ENCODE measurements at regions not wholly inside any gene's neighbourhood (a gene's known extent, or its start where the extent isn't known, plus 50 kb on each side); places are given as distances from the start of the nearest gene placed in this dataset.

DNA sequence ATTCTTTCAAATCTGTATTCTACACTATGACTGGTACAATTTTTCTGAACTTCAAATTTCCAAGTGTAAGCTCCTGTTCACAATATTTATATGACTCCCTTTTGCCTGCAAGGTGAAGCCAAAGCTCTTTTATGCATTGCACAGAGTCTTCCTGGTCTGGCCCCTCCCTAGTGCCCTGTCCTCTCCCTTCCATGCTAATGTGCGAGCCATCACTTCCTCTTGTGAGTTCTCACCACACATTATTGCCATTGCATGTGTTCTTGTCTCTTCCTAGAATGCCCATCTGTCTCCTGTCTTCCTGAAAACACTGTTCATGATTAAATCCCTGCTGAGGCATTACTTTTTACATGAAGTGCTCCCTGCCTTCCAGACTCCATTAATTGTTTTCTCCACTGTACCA, 169.9 kb downstream of the MC4R start:
- TF ChIP-seq, protein P1, sequence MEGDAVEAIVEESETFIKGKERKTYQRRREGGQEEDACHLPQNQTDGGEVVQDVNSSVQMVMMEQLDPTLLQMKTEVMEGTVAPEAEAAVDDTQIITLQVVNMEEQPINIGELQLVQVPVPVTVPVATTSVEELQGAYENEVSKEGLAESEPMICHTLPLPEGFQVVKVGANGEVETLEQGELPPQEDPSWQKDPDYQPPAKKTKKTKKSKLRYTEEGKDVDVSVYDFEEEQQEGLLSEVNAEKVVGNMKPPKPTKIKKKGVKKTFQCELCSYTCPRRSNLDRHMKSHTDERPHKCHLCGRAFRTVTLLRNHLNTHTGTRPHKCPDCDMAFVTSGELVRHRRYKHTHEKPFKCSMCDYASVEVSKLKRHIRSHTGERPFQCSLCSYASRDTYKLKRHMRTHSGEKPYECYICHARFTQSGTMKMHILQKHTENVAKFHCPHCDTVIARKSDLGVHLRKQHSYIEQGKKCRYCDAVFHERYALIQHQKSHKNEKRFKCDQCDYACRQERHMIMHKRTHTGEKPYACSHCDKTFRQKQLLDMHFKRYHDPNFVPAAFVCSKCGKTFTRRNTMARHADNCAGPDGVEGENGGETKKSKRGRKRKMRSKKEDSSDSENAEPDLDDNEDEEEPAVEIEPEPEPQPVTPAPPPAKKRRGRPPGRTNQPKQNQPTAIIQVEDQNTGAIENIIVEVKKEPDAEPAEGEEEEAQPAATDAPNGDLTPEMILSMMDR (IDR thresholded peaks at IDR 0.05), result no peak
- no peak for TF ChIP-seq POLR2A (IDR thresholded peaks at IDR 0.05)

Measured in prostate gland (tissue), 2 donors.